Stimulated activated naive CD8-positive, alpha-beta T cell treated with anti-CD3 and anti-CD28 coated beads, Interleukin-15, Interleukin-2, amounts not matched to agents 100 ng/mL and 50 ng/mL, for 24 hours (primary cell): ENCODE measurements at regions not wholly inside any gene's neighbourhood (a gene's known extent, or its start where the extent isn't known, plus 50 kb on each side); places are given as distances from the start of the nearest gene placed in this dataset.
"Not testable (repeated sequence)": the region's sequence is repeated elsewhere in the genome, so short reads cannot be mapped to it uniquely, and the experiment has no call there.

Source experiments
- H3K27ac Mint-ChIP-seq: one replicate; pipeline ENCODE4 v1.8.0; 2021; ENCODE audit warnings: mild to moderate bottlenecking, mixed read lengths
- H3K27me3 Mint-ChIP-seq: one replicate; pipeline ENCODE4 v1.8.0; 2021; ENCODE audit warnings: mixed read lengths
- H3K36me3 Mint-ChIP-seq: one replicate; pipeline ENCODE4 v1.8.0; 2021; ENCODE audit warnings: low read depth, mixed read lengths
- H3K4me1 Mint-ChIP-seq: one replicate; pipeline ENCODE4 v1.8.0; 2021; ENCODE audit warnings: low read depth, mixed read lengths
- H3K4me3 Mint-ChIP-seq: one replicate; pipeline ENCODE4 v1.8.0; 2021; ENCODE audit warnings: mild to moderate bottlenecking, mixed read lengths
- H3K9me3 Mint-ChIP-seq: one replicate; pipeline ENCODE4 v1.8.0; 2021; ENCODE audit warnings: mixed read lengths

GRCh38 chr1:221869779-221870178 lies 127.9 kb upstream of the DUSP10 start:
- Mint-ChIP-seq H3K9me3 (no peaks in the 10 kb centered on the region), H3K4me3 (no peak overlapping the region), H3K27me3 (no peaks in the 10 kb centered on the region), H3K36me3 (no peaks in the 10 kb centered on the region), H3K27ac (no peak overlapping the region), H3K4me1 (peaks cover 8% of the 10 kb centered on the region)

GRCh38 chr1:221868593-221869303 lies 126.9 kb upstream of the DUSP10 start:
- Mint-ChIP-seq H3K9me3 (no peaks in the 10 kb centered on the region), H3K27ac (no peak overlapping the region)

GRCh38 chr1:221867003-221867402 lies 125.1 kb upstream of the DUSP10 start:
- no peaks in the 10 kb centered on the region for H3K27me3 Mint-ChIP-seq
- H3K36me3 Mint-ChIP-seq: no peaks in the 10 kb centered on the region
- no peak overlapping the region for H3K27ac Mint-ChIP-seq
- no peaks in the 10 kb centered on the region for H3K4me1 Mint-ChIP-seq
- no peak overlapping the region for H3K4me3 Mint-ChIP-seq
- no peaks in the 10 kb centered on the region for H3K9me3 Mint-ChIP-seq

More at GRCh38 chr1:221868593-221869303, 126.9 kb upstream of the DUSP10 start:
- Mint-ChIP-seq H3K36me3 (no peaks in the 10 kb centered on the region), H3K4me1 (peaks cover 1% of the 10 kb centered on the region), H3K4me3 (no peak overlapping the region), H3K27me3 (no peaks in the 10 kb centered on the region)

- no peaks in the 10 kb centered on the region for H3K9me3 Mint-ChIP-seq
- no peak overlapping the region for H3K4me3 Mint-ChIP-seq
- H3K27me3 Mint-ChIP-seq: no peaks in the 10 kb centered on the region
- no peaks in the 10 kb centered on the region for H3K36me3 Mint-ChIP-seq
- H3K27ac Mint-ChIP-seq: no peak overlapping the region
- H3K4me1 Mint-ChIP-seq: no peaks in the 10 kb centered on the region
Measured at GRCh38 chr1:221865808-221866207, 123.9 kb upstream of the DUSP10 start.

- no peaks in the 10 kb centered on the region for H3K4me1 Mint-ChIP-seq
- no peaks in the 10 kb centered on the region for H3K36me3 Mint-ChIP-seq
- H3K4me3 Mint-ChIP-seq: no peak overlapping the region
- H3K27ac Mint-ChIP-seq: no peak overlapping the region
- no peaks in the 10 kb centered on the region for H3K27me3 Mint-ChIP-seq
- H3K9me3 Mint-ChIP-seq: no peaks in the 10 kb centered on the region
Measured at GRCh38 chr1:221863635-221864034, 121.7 kb upstream of the DUSP10 start.

- no peaks in the 10 kb centered on the region for H3K27me3 Mint-ChIP-seq
Measured at GRCh38 chr1:221862971-221863370, 121.1 kb upstream of the DUSP10 start.

GRCh38 chr1:221858818-221859611 lies 117.1 kb upstream of the DUSP10 start:
- no peaks in the 10 kb centered on the region for H3K9me3 Mint-ChIP-seq
- H3K4me3 Mint-ChIP-seq: no peak overlapping the region
- H3K27ac Mint-ChIP-seq: no peak overlapping the region
- H3K27me3 Mint-ChIP-seq: peaks cover 3% of the 10 kb centered on the region
- no peaks in the 10 kb centered on the region for H3K36me3 Mint-ChIP-seq
- H3K4me1 Mint-ChIP-seq: peaks cover 13% of the 10 kb centered on the region

More at GRCh38 chr1:221862971-221863370, 121.1 kb upstream of the DUSP10 start:
- Mint-ChIP-seq H3K4me1 (no peaks in the 10 kb centered on the region), H3K4me3 (no peak overlapping the region), H3K9me3 (no peaks in the 10 kb centered on the region), H3K36me3 (no peaks in the 10 kb centered on the region), H3K27ac (no peak overlapping the region)

GRCh38 chr1:221857094-221857444 lies 115.2 kb upstream of the DUSP10 start:
- peaks cover 13% of the 10 kb centered on the region for H3K4me1 Mint-ChIP-seq
- H3K36me3 Mint-ChIP-seq, H3K4me3 Mint-ChIP-seq, H3K9me3 Mint-ChIP-seq, H3K27ac Mint-ChIP-seq, H3K27me3 Mint-ChIP-seq: not testable (repeated sequence)

- Mint-ChIP-seq H3K27ac (peak overlapping the region; percentile 55), H3K4me1 (peaks cover 13% of the 10 kb centered on the region), H3K36me3 (no peaks in the 10 kb centered on the region), H3K9me3 (no peaks in the 10 kb centered on the region), H3K4me3 (no peak overlapping the region), H3K27me3 (peaks cover 3% of the 10 kb centered on the region)
Measured at GRCh38 chr1:221856228-221857093, 114.6 kb upstream of the DUSP10 start.

GRCh38 chr1:221855156-221855555 lies 113.3 kb upstream of the DUSP10 start:
- H3K4me1 Mint-ChIP-seq: peaks cover 13% of the 10 kb centered on the region
- H3K4me3 Mint-ChIP-seq: no peak overlapping the region

GRCh38 chr1:221851336-221851735 lies 109.4 kb upstream of the DUSP10 start:
- Mint-ChIP-seq H3K4me3 (no peak overlapping the region), H3K9me3 (no peaks in the 10 kb centered on the region), H3K27me3 (peaks cover 3% of the 10 kb centered on the region), H3K36me3 (no peaks in the 10 kb centered on the region), H3K4me1 (peaks cover 8% of the 10 kb centered on the region), H3K27ac (no peak overlapping the region)

More at GRCh38 chr1:221855156-221855555, 113.3 kb upstream of the DUSP10 start:
- Mint-ChIP-seq H3K36me3 (no peaks in the 10 kb centered on the region), H3K9me3 (no peaks in the 10 kb centered on the region), H3K27me3 (peaks cover 3% of the 10 kb centered on the region), H3K27ac (no peak overlapping the region)

- Mint-ChIP-seq H3K27me3 (peaks cover 3% of the 10 kb centered on the region), H3K36me3 (no peaks in the 10 kb centered on the region), H3K4me1 (peaks cover 1% of the 10 kb centered on the region), H3K4me3 (no peak overlapping the region), H3K9me3 (no peaks in the 10 kb centered on the region), H3K27ac (no peak overlapping the region)
Measured at GRCh38 chr1:221850470-221851187, 108.7 kb upstream of the DUSP10 start.

GRCh38 chr1:221849897-221850296 lies 108.0 kb upstream of the DUSP10 start:
- Mint-ChIP-seq H3K9me3 (no peaks in the 10 kb centered on the region), H3K4me1 (no peaks in the 10 kb centered on the region), H3K36me3 (no peaks in the 10 kb centered on the region), H3K27me3 (peaks cover under 1% of the 10 kb centered on the region), H3K4me3 (no peak overlapping the region), H3K27ac (no peak overlapping the region)

- Mint-ChIP-seq H3K4me1 (no peaks in the 10 kb centered on the region), H3K9me3 (no peaks in the 10 kb centered on the region), H3K27ac (no peak overlapping the region), H3K27me3 (no peaks in the 10 kb centered on the region), H3K36me3 (no peaks in the 10 kb centered on the region), H3K4me3 (no peak overlapping the region)
Measured at GRCh38 chr1:221849110-221849509, 107.2 kb upstream of the DUSP10 start.
